ENCODE measurements at regions not wholly inside any gene's neighbourhood (a gene's known extent, or its start where the extent isn't known, plus 50 kb on each side); places are given as distances from the start of the nearest gene placed in this dataset.
A peak's percentile ranks its signal among the peaks of the same experiment; 100 is the strongest.

GRCh38 chr16:7014756-7015155 lies 317.9 kb upstream of the RBFOX1 start:
- no peak for DNase-seq (ENCODE audit: low spot score)

GRCh38 chr16:7013990-7014389 lies 318.7 kb upstream of the RBFOX1 start:
- DNase-seq (ENCODE audit: low spot score): no peak

GRCh38 chr16:7004266-7004665 lies 328.4 kb upstream of the RBFOX1 start:
- no peak for DNase-seq (ENCODE audit: low spot score)

- no peak for DNase-seq (ENCODE audit: low spot score)
These were observed 339.1 kb upstream of the RBFOX1 start for GRCh38 chr16:6993544-6993943.

GRCh38 chr16:6988846-6989245 lies 343.8 kb upstream of the RBFOX1 start:
- DNase-seq (ENCODE audit: low spot score): peak; percentile 12

GRCh38 chr16:6977916-6978315 lies 354.7 kb upstream of the RBFOX1 start:
- no peak for DNase-seq (ENCODE audit: low spot score)

- no peak for DNase-seq (ENCODE audit: low spot score)
These were observed 355.4 kb upstream of the RBFOX1 start for GRCh38 chr16:6977291-6977690.

- no peak for DNase-seq (ENCODE audit: low spot score)
These were observed 355.9 kb upstream of the RBFOX1 start for GRCh38 chr16:6976716-6977115.

GRCh38 chr16:6970171-6970857 lies 362.3 kb upstream of the RBFOX1 start:
- DNase-seq (ENCODE audit: low spot score): no peak

- no peak for DNase-seq (ENCODE audit: low spot score)
These were observed 363.1 kb upstream of the RBFOX1 start for GRCh38 chr16:6969594-6969993.

GRCh38 chr16:6967796-6968320 lies 364.8 kb upstream of the RBFOX1 start:
- no peak for DNase-seq (ENCODE audit: low spot score)

- no peak for DNase-seq (ENCODE audit: low spot score)
These were observed 365.7 kb upstream of the RBFOX1 start for GRCh38 chr16:6966925-6967324.

GRCh38 chr16:6964679-6965078 lies 368.0 kb upstream of the RBFOX1 start:
- peak; percentile 61 for DNase-seq (ENCODE audit: low spot score)

- DNase-seq (ENCODE audit: low spot score): no peak
These were observed 370.9 kb upstream of the RBFOX1 start for GRCh38 chr16:6961704-6962103.

GRCh38 chr16:6958184-6958583 lies 374.5 kb upstream of the RBFOX1 start:
- DNase-seq (ENCODE audit: low spot score): no peak

GRCh38 chr16:6957681-6958080 lies 375.0 kb upstream of the RBFOX1 start:
- no peak for DNase-seq (ENCODE audit: low spot score)

- DNase-seq (ENCODE audit: low spot score): no peak
These were observed 376.1 kb upstream of the RBFOX1 start for GRCh38 chr16:6956511-6956910.

- DNase-seq (ENCODE audit: low spot score): no peak
These were observed 377.3 kb upstream of the RBFOX1 start for GRCh38 chr16:6955303-6955702.

- no peak for DNase-seq (ENCODE audit: low spot score)
These were observed 383.4 kb upstream of the RBFOX1 start for GRCh38 chr16:6949240-6949639.

- no peak for DNase-seq (ENCODE audit: low spot score)
These were observed 385.4 kb upstream of the RBFOX1 start for GRCh38 chr16:6947291-6947690.

- no peak for DNase-seq (ENCODE audit: low spot score)
These were observed 385.8 kb upstream of the RBFOX1 start for GRCh38 chr16:6946802-6947201.

- no peak for DNase-seq (ENCODE audit: low spot score)
These were observed 386.5 kb upstream of the RBFOX1 start for GRCh38 chr16:6946106-6946505.

- DNase-seq (ENCODE audit: low spot score): no peak
These were observed 391.7 kb upstream of the RBFOX1 start for GRCh38 chr16:6940968-6941367.

GRCh38 chr16:6937641-6938040 lies 395.0 kb upstream of the RBFOX1 start:
- no peak for DNase-seq (ENCODE audit: low spot score)

All from ecto neural progenitor cell (in vitro differentiated cells).